Psoas muscle (tissue), 7 donors: ENCODE measurements at regions not wholly inside any gene's neighbourhood (a gene's known extent, or its start where the extent isn't known, plus 50 kb on each side); places are given as distances from the start of the nearest gene placed in this dataset.

Experiments used
- ATAC-seq, 4 donors: fragments of 200-7000 bp; cut with Tn5 transposase; one replicate each; pipeline ENCODE4 v1.9.1; 2020; ENCODE audit warnings: moderate library complexity in 3 of 4, mild to moderate bottlenecking in 2 of 4
- DNase-seq, 2 donors: peaks; one replicate each; pipeline ENCODE4 v3.0.0-alpha.2; 2020
- H3K27ac ChIP-seq: fragments of 200-600 bp; one replicate; pipeline ENCODE4 v1.8.0; 2022
- H3K27me3 ChIP-seq, 3 donors: fragments of 200-600 bp in 1 of 3; one replicate each; pipeline versions ENCODE4 v1.6.1 to v1.8.0; 2013 to 2022; ENCODE audit warnings: low read length in 2 of 3, mild to moderate bottlenecking in 2 of 3, moderate library complexity in 1 of 3; ENCODE audit not compliant: insufficient read depth in 3 of 3
- H3K36me3 ChIP-seq, 2 donors: fragments of 200-600 bp in 1 of 2; one replicate each; pipeline versions ENCODE4 v1.6.1 to v1.8.0; 2013 to 2022; ENCODE audit warnings: low read depth in 1 of 2, mild to moderate bottlenecking in 1 of 2, moderate library complexity in 1 of 2; ENCODE audit not compliant: insufficient read depth in 1 of 2
- H3K4me1 ChIP-seq: fragments of 200-600 bp; one replicate; pipeline ENCODE4 v1.8.0; 2022
- H3K4me3 ChIP-seq: fragments of 200-600 bp; one replicate; pipeline ENCODE4 v1.8.0; 2022; ENCODE audit warnings: mild to moderate bottlenecking
- H3K9me3 ChIP-seq: fragments of 200-600 bp; one replicate; pipeline ENCODE4 v1.8.0; 2022
- WGBS, 3 donors: extraction: QIAGEN DNeasy Blood & Tissue Kit; methylation state at CpG; one replicate each; pipeline versions ENCODE4 v1.1.6 to v1.1.7; 2013; 5-methylcytosine and 5-hydroxymethylcytosine counted together
- intact Hi-C, 2 donors: fragments of 100-400 bp; cut with DNase I; formaldehyde crosslinking; loops; one replicate each; pipeline versions ENCODE4 v1.11.0 to v1.14.2; 2022
- TF ChIP-seq, protein P1 (sequence below): fragments of 200-600 bp; IDR thresholded peaks from one replicate; pipeline ENCODE4 v1.8.0; 2022; ENCODE audit warnings: antibody characterized with exemption
- donor health status: healthy with polysubstance abuse.
- donor health status: DM: no; HTN: no; CAD: no; lungs with moderate emphysema.
- donor health status: Bipolar disorder and iron deficiency.
- donor health status: healthy.
- donor health status: DM: yes; HTN: yes; CAD: no.
- donor health status: DM: no; HTN: no; CAD: no.
- donor health status: DM: yes; HTN: yes; CAD: no.

DNA sequence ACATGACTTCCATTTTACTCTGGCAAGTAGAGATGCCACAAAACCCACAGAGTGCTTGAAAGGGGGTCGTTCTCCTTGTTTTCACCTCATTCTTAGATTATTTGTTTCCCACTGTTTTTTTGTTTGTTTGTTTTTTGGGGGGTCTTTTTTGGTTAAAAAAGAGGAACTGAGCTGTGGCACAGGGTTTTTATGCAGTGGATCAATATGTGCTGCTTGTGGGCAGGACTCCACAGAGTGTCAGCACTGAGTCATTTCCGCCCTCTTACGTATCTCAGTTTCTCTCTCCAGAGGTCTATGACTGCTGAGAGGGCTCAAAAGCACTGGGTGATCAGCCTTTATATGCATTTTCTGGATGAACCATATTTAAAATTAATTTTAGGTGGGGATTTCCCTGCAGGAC, 268.1 kb upstream of the GRID2 start:
- TF ChIP-seq, protein P1, sequence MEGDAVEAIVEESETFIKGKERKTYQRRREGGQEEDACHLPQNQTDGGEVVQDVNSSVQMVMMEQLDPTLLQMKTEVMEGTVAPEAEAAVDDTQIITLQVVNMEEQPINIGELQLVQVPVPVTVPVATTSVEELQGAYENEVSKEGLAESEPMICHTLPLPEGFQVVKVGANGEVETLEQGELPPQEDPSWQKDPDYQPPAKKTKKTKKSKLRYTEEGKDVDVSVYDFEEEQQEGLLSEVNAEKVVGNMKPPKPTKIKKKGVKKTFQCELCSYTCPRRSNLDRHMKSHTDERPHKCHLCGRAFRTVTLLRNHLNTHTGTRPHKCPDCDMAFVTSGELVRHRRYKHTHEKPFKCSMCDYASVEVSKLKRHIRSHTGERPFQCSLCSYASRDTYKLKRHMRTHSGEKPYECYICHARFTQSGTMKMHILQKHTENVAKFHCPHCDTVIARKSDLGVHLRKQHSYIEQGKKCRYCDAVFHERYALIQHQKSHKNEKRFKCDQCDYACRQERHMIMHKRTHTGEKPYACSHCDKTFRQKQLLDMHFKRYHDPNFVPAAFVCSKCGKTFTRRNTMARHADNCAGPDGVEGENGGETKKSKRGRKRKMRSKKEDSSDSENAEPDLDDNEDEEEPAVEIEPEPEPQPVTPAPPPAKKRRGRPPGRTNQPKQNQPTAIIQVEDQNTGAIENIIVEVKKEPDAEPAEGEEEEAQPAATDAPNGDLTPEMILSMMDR, result no peak
- intact Hi-C loops, result no loop called here
- no peaks in the 10 kb centered on the region for H3K36me3 ChIP-seq
- H3K27me3 ChIP-seq, result no peaks in the 10 kb centered on the region
- WGBS, 3 donors, result 76 to 82% (median 78%) methylated on average over 3 of the region's 3 CpGs
- H3K4me1 ChIP-seq, result no peaks in the 10 kb centered on the region
- no peak for DNase-seq
- ATAC-seq, result no peak
- H3K27ac ChIP-seq, result no peak overlapping the region
- no peaks in the 10 kb centered on the region for H3K9me3 ChIP-seq
- H3K4me3 ChIP-seq, result no peak overlapping the region

DNA sequence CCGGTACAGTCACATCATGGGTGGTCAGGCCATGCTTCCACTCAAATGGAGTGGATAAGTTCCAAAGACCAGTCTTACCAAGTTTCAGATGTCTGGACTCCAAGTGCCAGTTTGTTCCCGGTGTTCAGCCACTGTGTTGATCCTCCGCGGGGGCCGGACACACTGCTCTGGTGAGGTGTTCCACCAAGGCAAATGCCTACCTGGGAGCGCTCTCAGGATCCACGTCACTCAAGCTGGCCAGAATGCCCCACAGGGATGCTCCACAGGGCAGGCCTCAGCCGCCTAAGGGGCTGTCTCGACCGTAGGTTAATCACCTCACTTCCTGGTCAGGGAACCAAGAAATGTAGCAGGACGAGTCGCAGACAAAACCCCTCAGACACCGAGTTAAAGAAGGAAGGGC, 258.0 kb upstream of the GRID2 start:
- Histone ChIP-seq H3K4me1 (no peaks in the 10 kb centered on the region), H3K9me3 (no peaks in the 10 kb centered on the region), H3K36me3 (no peaks in the 10 kb centered on the region), H3K27ac (no peak overlapping the region), H3K27me3 (no peaks in the 10 kb centered on the region), H3K4me3 (no peak overlapping the region)
- TF ChIP-seq, protein P1, result no peak
- intact Hi-C loops, result no loop called here
- ATAC-seq (no peak), DNase-seq (no peak)
- whole genome bisulfite sequencing, 3 donors, result 91 to 94% (median 93%) methylated on average over 13 of the region's 13 CpGs

DNA sequence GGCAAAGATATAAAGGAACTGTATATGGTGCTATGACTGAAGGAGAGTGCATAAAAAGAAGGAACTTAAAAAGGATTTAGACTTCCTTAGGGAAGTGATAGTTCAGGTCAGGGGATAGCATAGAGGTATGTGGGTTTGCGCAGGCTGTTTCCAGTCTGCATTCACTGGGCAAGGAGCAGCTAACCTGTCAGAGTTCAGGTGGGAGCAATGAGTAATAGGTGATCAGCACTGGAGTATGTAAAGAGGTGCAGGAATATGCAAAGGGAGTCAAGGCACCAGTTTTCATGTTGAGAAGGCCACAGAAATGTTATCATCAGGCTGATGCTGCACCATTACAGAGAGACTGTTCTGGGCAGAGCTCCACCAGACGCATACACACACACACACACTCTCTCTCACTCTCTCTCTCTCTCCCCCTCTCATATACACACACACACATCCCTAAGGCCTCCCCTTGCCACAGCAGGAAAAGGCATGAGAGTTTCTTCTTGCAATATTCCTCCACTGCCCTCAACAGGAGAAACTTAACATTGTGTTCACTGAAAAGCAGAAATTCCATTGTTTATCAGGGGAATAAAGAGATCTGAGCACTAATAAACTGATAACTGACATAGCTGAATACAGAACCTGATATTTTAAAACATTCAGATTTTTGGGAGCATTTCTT, 256.4 kb upstream of the GRID2 start:
- no peak for ATAC-seq
- WGBS, 3 donors, result 53 to 61% (median 60%) methylated on average over 2 of the region's 2 CpGs
- intact Hi-C loops, result no loop called here

DNA sequence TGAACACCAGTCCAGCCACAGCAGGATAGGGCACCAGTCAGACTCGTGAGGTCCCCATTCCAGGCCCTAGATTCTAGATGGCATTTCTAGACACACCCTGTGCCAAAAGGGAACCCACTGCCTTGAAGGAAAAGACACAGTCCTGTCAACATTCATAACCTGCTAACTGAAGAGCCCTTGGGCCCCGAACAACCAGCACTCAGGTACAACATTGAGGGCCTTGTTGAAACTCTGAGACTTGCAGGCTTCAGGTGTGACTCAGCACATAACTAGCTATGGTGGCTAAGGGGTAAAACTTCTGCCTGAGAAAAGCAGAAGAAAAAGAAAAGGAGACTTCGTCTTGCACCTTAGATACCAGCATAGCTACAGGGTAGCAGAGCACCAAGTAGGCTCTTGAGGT, 252.9 kb upstream of the GRID2 start:
- Histone ChIP-seq H3K9me3 (no peaks in the 10 kb centered on the region), H3K4me3 (no peak overlapping the region), H3K27ac (no peak overlapping the region), H3K4me1 (no peaks in the 10 kb centered on the region), H3K27me3 (no peaks in the 10 kb centered on the region), H3K36me3 (no peaks in the 10 kb centered on the region)
- no peak for DNase-seq
- WGBS, 3 donors, result 79 to 86% (median 86%) methylated on average over 3 of the region's 3 CpGs
- TF ChIP-seq, protein P1, result no peak
- no peak for ATAC-seq
- intact Hi-C loops, result no loop called here

More for the DNA sequence above, 256.4 kb upstream of the GRID2 start:
- Histone ChIP-seq H3K27ac (no peak overlapping the region), H3K27me3 (no peaks in the 10 kb centered on the region), H3K4me1 (no peaks in the 10 kb centered on the region), H3K9me3 (no peaks in the 10 kb centered on the region), H3K4me3 (no peak overlapping the region), H3K36me3 (no peaks in the 10 kb centered on the region)
- no peak for DNase-seq
- TF ChIP-seq, protein P1, result no peak

DNA sequence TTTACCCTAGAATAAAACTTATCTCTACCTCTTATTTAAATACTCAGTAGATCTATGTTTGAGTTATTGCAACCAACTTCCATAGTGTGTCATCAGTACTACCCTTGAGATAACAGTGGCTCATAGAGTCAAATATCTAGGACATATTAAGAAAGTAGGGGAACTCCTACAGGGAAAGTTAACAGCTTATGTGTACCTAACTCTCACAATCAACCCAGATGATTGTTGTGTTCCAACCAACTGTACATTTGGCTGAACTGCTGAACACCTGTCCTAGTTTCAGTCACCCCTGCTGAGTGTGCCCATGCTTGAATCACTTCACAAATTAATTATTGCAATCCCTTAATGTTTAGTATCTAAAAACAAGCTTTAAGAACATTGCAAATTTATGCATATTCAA, 244.2 kb upstream of the GRID2 start:
- H3K4me1 ChIP-seq, result no peaks in the 10 kb centered on the region
- no peaks in the 10 kb centered on the region for H3K36me3 ChIP-seq
- intact Hi-C loops, result no loop called here
- TF ChIP-seq, protein P1, result no peak
- no peak for ATAC-seq
- H3K4me3 ChIP-seq, result no peak overlapping the region
- DNase-seq, result no peak
- H3K9me3 ChIP-seq, result no peaks in the 10 kb centered on the region
- H3K27ac ChIP-seq, result no peak overlapping the region
- H3K27me3 ChIP-seq, result peaks cover 0 to 2% (median 0%) of the 10 kb centered on the region in 3 donors
